ENCODE measurements at regions not wholly inside any gene's neighbourhood (a gene's known extent, or its start where the extent isn't known, plus 50 kb on each side); places are given as distances from the start of the nearest gene placed in this dataset. TPM values are rescaled to one million over a fixed set of nuclear protein-coding genes. Genes with fewer than 3 reads are reported as not detected.

DNA sequence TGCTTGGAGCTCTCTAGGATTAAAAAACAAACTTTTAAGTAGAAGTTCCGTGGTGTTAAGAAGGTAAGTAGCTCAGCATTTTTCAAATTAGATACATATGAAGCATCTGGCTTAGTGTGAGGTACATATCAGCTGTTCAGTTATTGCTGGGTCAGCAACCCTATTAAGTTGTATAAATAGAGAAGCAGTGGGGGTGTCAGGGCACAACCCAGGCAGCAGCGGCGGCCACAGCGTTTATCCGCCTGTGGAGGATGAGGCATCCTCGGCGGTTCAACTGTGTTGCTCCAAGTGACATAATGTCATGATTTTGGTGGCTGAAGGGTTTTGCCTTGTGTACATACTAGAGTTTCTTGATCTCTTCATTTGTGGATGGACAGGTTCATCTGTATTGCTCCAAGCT is 54.6 kb upstream of the KIF5B start:
- intact Hi-C loops (cut with DNase I) = no loop called here
- WGBS, 2 donors = 92% methylated on average over 7 of the region's 7 CpGs
- H3K36me3 ChIP-seq = no peaks in the 10 kb centered on the region

DNA sequence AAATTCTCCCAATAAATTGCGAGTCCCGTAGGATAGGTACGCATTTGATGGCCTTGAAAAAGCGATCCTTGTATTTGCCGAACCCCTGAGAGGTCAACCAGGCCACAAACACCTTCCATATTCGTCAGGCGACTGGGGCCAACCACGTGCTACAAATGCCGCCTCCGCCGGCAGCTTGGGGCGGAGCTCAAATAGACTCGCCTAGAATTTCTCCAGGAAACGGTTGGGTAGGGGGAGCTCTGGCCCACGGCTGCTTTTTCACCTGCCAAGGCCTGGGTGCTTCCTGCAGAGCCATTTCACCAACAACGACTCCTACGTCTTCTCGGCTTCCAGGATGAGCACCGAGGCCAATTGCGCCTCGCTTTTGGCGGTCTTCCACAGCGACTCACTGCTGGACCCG is 53.4 kb upstream of the KIF5B start:
- Histone ChIP-seq H3K27me3 (no peaks in the 10 kb centered on the region), H3K9me3 (no peaks in the 10 kb centered on the region), H3K27ac (no peak overlapping the region), H3K4me1 (no peaks in the 10 kb centered on the region), H3K4me3 (replicated peaks in 1 of 3) (no peak overlapping the region), H3K36me3 (no peaks in the 10 kb centered on the region)
- DNase-seq = no peak
- TF ChIP-seq, protein P1, sequence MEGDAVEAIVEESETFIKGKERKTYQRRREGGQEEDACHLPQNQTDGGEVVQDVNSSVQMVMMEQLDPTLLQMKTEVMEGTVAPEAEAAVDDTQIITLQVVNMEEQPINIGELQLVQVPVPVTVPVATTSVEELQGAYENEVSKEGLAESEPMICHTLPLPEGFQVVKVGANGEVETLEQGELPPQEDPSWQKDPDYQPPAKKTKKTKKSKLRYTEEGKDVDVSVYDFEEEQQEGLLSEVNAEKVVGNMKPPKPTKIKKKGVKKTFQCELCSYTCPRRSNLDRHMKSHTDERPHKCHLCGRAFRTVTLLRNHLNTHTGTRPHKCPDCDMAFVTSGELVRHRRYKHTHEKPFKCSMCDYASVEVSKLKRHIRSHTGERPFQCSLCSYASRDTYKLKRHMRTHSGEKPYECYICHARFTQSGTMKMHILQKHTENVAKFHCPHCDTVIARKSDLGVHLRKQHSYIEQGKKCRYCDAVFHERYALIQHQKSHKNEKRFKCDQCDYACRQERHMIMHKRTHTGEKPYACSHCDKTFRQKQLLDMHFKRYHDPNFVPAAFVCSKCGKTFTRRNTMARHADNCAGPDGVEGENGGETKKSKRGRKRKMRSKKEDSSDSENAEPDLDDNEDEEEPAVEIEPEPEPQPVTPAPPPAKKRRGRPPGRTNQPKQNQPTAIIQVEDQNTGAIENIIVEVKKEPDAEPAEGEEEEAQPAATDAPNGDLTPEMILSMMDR (IDR thresholded peaks at IDR 0.05) = no peak
- no peak for TF ChIP-seq POLR2A (IDR thresholded peaks at IDR 0.05)
- intact Hi-C loops (cut with DNase I) = no loop called here
- WGBS, 2 donors = 90 to 92% methylated on average over 24 of the region's 24 CpGs

More for the DNA sequence above, 54.6 kb upstream of the KIF5B start:
- no peak overlapping the region for H3K4me3 ChIP-seq (replicated peaks in 1 of 3)
- H3K27me3 ChIP-seq = no peaks in the 10 kb centered on the region
- no peaks in the 10 kb centered on the region for H3K4me1 ChIP-seq
- H3K9me3 ChIP-seq = no peaks in the 10 kb centered on the region
- no peak for DNase-seq
- no peak overlapping the region for H3K27ac ChIP-seq
- TF ChIP-seq, protein P1 (IDR thresholded peaks at IDR 0.05) = no peak
- TF ChIP-seq POLR2A (IDR thresholded peaks at IDR 0.05) = no peak

Small RNAs in the stretch of these regions (small RNA-seq; reads per million reads assigned to genes)
- gene AL161932.1 (not detected), gene RNU7-22P (not detected)
